GM21825 (cell line): ENCODE measurements at regions not wholly inside any gene's neighbourhood (a gene's known extent, or its start where the extent isn't known, plus 50 kb on each side); places are given as distances from the start of the nearest gene placed in this dataset.
A peak's percentile ranks its signal among the peaks of the same experiment; 100 is the strongest.
"Not testable (repeated sequence)": the region's sequence is repeated elsewhere in the genome, so short reads cannot be mapped to it uniquely, and the experiment has no call there.

ENCODE experiments used
- ATAC-seq: cut with Tn5 transposase; IDR thresholded peaks from one replicate; pipeline ENCODE4 v1.9.1; 2021; ENCODE audit warnings: mild to moderate bottlenecking, moderate library complexity; ENCODE audit not compliant: unreplicated experiment

DNA sequence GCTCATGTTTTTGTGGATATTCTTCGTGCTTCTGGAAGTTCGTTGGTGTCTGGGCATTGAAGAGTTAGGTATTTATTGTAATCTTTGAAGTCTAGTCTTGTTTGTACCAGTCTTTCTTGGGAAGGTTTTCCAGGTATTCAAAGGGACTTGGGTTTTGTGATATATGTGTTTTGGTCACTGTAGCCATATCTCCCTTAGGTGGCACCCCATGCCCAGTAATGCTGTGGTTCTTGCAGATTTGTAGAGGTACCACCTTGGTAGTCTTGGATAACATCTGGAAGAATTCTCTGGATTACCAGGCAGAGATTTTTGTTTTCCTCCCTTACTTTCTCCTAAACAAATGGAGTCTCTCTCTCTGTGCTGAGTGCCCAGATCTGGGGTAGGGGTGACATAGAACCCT, 184.1 kb downstream of the TEX13C start:
- ATAC-seq: no peak

DNA sequence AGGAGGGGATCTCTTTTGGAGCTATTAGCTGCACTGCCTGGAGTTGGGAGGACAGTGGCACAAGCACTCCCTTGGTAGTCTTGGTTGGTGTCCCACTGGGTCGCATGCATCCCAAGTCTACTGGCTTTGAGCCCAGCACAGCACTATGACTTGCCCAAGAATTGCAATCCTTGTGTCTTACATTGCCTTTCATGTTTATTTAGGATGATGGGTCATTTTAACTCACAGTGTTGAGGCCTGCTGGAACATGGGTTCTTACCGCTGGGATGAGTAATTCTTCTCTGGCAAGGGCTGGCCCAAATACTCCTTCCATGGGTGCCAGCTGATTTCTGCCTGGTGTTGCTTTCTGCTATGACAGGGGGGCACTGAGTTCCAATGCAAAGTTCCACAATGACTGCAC, 185.5 kb downstream of the TEX13C start:
- no peak for ATAC-seq

DNA sequence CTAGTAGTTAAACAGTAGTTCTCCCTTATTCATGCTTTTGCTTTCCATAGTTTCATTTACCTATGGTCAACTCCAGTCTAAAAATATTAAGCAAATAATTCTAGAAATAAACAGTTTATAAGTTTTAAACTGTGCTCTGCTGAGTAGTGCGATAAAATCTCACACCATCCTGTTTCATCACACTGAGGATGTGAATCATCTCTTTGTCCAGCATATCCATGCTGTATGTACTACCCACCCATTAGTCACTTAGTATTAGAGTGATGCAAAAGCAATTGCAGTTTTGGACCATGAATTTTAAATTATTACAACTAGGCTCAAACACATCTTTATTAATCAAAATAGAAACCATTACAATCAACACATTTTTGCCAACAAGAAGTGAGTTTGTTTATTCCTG, 187.4 kb downstream of the TEX13C start:
- ATAC-seq: no peak

DNA sequence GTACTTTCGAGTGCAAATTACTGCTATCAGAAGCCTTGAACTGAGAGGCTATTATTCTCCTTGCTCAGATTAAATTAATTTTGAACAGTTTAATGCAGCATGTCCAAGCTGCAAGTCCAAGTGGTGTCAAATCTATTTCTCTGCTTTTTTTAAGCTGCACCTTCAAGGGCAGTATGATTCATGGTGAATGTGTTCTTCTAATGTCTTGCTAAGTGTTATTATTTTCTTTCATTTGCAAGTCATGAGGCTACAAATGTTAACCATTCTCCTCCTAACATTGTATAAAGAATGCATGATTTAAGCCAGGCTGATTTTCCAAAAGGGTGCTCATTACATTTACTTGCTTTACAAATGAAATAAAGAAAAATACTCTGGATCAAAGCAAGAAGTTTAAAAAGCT, 200.4 kb downstream of the TEX13C start:
- ATAC-seq: no peak

DNA sequence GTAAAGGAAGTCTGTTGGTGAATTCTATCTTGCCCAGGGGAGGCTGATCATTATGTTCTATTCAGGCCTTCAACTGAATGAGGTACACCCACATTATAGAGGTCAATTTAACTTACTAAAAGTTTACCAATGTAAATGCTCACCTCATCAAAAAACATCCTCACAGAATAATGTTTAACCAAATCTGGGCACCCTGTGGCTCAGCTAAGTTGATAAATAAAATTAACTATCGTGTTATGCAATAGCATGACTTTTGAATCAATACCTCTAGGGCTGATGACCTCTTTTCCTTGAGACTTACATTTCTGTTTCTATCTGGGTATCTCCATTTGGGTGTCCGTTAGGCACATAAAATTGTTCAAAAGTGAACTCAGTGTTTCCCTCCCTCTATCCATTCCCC, 203.1 kb downstream of the TEX13C start:
- no peak for ATAC-seq

DNA sequence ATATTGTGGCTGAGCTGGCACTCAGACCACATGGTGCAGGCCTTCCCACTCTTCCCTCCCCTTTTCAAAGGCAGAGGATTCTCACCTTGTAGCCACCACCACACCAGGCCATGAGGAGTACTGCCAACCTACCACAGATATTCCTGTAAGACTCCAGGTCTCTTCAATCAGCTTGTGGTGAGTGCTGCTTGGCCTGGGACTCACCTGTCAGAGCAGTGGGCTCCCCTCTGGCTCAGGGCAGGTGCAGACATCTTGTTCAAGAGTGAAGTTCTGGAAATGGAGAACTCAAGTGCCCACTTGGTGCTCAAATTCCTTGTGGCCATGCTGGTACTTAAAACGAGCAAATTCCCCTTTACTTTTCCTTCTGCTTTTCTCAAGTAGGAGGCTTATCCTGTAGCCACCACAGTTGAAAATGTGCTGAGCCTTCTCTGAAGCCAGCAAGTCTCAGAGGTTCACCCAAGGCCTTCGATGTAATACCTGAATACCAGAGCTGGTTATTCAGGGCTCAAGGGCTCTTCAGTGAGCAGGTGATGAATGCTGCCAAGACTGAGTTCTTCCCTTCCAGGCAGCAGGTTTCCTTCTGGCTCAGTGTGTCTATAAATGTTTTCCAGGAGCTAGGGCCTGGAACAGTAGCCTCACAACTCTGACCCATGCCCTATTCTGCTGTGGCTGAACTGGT, 212.9 kb downstream of the TEX13C start:
- ATAC-seq: no peak

DNA sequence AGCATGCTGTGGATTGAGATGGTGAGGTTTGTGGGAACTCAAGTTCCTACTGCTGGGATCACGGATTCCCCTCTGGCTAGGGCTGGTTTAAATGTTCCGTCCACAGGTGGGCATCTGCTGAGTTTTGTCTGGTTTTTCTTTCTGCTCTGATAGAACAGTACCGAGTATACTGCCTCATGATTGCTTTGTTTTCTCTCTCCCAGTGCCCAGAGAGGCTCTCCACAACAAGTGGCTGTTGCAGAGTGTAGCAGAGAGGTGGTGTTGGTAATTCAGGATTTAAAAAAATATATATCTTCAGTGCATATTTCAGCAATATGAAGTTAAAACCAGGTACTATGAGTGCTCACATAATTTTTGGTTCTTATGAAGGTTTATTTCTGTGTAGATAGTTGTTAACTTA, 213.7 kb downstream of the TEX13C start:
- no peak for ATAC-seq

DNA sequence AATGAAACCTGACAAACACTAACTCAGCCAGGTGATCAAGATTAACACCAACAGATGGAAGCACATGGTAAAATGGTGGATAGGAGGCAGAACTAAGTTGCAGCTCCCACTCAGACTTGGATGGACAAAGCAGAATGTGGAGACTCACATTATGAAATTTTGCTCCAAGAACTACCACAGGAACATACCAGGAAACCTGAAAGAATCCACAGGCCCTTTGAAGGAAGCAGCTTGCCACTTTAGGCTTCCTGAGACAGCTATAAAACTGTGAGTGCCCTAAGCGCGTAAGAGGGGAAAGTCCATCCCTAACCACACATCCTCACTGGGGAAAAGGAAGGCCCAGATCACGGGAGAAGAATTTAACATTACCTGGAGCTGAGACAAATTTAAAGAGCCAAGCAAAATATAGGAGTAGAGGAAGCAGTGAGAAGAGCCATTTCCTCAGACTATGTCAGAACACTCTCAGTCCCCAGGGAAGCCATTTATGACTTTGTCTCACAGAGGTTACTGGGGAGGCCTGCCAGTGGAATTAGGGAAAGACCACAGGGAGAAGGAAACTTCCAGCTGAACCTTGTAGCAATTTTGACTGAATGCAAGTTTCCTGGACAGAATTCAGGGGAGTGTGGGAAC, 224.5 kb downstream of the TEX13C start:
- no peak for ATAC-seq

DNA sequence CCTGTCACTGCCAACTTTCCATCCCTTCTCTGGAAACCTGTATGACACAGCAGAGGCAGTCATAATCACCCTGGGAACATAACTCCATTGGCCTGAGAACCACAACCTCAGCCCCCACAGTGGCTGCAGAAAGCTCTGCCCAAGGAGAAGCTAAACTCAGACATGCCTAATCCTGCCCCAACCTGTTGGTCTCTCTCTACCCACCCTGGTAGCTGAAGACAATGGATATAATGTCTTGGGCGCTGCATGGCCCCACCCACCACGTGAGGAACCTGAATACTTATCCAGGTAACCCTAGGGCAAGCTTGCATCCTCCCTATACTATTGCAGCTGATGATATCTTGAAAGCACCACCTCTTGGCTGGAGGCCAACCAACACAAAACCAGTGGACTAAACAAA, 225.2 kb downstream of the TEX13C start:
- ATAC-seq: no peak

DNA sequence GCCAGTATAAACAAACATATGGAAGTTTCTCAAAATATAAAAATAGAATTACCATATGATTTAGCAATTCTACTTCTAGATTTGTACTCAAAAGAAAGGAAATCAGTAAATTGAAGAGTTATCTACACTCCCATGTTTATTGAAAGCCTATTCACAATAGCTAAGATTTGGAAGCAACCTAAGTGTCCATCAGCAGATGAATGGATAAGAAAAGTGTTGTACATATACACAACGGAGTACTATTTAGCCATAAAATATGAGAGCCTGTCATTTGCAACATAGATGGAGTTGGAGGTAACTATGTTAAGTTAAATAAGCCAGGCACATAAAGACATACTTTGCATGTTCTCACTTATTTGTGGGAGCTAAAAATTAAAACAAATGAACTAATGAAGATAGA, 257.8 kb downstream of the TEX13C start:
- ATAC-seq: no peak

DNA sequence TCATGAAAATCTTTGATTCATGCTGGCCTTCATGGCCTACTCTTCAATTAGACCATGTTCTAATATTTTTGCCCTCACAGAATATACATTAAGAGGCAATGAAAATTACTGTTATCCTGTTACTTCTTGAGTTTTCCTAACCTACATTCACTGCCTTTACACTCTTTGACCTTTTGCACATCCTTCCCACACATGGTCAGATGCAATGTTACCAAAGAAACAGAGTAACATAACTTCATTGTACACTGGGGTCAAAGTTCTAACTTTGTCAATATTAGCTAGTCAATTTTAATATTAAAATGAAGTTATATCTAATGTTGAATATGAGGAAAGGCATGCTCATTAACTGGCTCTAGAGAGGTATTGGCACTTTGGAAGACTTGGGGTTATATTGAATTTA, 284.8 kb downstream of the TEX13C start:
- ATAC-seq: no peak

DNA sequence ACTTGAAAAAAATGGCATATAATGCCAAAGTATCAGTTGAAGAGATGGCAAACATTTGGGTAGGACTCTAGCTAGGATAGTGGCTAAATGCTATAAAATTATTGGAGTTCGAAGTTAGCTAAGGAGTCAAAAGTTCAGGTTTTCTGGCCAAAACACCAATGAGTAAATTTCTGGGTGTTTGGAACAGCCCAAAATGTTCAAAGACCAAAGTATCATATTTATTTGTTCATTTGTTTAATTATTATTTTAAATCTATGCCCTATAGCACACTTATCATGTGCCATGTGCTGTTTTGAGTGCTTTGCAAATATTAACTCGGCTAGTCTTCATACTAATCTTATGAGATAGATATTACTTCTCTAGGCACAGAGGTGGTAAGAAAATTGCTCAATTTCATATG, 285.5 kb downstream of the TEX13C start:
- no peak for ATAC-seq

DNA sequence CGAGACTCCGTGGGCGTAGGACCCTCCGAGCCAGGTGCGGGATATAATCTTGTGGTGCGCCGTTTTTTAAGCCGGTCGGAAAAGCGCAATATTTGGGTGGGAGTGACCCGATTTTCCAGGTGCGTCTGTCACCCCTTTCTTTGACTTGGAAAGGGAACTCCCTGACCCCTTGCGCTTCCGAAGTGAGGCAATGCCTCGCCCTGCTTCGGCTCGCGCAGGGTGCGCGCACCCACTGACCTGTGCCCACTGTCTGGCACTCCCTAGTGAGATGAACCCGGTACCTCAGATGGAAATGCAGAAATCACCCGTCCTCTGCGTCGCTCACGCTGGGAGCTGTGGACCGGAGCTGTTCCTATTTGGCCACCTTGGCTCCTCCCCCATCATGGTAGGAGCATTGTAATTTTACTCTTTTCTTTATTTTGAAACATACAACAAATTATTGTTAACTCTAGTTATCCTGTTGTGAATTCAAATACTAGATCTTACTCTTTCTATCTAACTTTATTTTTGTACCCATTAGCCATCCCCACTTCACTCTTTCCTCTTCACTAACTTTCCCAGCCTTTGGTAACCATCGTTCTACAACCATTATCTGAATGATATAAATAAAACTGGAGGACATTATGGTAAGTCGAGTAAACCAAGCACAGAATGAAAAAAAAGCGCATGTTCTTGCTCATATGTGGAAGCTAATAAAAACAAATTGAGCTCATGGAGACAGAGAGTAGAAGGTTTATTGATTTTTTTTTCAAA, 295.1 kb downstream of the TEX13C start:
- ATAC-seq: not testable (repeated sequence)

DNA sequence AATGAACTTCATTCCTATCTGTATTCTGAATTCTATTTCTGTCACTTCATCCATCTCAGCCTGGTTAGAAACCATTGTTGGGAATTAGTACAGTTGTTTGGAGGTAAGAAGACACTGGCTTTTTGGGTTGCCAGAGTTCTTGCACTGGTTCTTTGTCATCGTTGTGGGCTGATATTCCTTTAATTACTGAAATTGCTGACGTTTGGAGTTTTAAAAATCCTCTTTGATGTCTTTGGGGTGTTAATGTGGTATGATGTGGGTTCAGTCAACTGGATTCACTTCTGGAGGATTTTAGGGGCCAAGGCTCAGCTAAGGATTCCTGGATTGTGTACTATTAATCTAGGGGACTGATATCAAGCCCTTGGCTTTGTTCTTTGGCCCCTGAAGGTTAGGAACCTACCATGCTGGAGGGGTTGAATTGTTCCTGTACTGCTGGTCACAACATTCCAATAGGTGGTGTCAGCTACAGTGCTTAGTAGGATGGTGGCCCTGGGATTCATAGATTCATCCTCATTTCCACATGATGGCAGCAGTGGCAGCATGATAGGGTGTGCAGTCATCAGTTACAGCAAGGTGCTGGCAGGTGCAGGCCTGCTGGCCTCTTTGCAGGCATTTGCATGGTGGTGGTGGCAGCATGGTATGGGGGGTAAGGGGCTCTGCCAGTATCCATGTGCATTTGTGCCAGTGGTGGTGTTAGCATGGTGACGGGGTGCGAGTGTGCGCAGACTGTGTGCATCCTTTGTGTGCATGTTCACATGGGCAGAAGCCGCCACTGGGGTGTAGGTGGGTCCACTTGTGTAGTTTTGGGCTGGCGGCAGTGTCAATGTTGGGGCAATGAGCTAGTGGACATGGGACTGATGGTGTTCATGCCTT, 301.3 kb downstream of the TEX13C start:
- no peak for ATAC-seq

DNA sequence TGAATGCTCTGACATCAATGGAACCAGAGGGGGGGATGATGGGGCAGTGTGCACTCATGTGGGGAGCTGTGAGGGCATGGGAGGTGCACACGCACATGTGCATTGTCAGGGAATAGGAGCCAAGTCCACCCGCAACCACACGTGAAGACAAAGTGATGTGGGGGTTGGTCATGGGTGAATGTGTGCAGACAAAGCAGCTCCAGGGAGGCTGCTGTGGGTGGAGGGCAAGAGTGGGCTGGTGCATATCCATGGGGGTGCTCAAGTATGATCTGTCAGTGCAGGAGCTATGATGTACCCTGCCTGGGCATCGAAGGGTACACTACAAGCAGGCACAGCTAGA, 301.9 kb downstream of the TEX13C start:
- ATAC-seq: no peak

DNA sequence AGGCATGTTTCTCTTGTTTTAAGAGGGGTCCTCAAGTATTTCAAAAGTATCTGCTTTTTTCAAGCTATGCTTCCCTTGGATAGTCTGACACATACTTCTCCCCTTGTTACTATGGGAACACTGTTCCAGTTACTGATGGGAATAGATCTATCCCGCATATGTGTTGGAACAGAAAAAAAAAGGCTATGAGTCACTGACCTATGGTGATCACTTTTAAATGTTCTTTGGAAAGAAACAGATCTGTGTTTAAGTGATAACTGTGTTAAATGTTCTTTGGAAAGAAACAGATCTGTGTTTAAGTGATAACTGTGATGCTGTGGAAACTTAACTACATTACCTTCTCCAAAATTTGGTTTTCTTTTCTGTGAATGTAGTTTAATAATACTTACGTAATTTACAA, 303.2 kb downstream of the TEX13C start:
- no peak for ATAC-seq

DNA sequence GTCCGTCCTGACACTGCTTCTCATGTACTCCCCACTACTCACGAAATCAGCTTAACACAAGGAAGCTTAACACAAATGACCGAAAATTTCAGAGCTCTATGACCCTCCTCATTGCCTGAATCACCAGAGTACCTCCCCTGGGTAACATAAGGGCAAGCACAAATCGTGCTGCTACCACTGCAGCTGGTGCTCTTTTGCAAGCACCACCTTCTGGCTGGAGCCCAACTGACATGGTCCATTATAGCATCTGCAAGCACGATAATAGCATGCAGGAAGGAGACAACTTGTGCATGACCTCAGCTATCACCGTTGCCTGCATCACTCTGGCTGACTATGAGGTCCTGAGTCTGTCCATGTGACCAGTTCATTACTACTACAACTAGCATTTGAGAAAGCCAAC, 308.0 kb downstream of the TEX13C start:
- no peak for ATAC-seq

DNA sequence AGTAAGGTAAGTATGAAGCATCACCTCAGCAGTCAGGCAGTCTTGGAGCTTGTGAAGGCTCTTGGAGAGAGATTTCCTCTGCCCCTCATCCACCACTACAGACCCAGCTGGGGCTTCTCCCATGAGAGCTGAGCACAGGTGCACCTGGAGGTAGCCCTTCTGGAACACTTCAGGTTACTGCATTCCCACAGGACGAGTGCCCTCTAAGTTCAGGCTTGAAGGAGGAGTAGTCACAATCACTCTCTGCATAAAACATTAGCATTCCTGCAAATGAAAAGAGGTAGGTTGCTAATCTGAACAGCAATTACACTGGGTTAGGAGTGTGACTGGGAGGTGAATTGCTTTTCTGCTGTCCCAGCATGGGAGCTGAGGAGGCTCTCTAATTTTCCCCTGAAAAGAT, 308.8 kb downstream of the TEX13C start:
- no peak for ATAC-seq

DNA sequence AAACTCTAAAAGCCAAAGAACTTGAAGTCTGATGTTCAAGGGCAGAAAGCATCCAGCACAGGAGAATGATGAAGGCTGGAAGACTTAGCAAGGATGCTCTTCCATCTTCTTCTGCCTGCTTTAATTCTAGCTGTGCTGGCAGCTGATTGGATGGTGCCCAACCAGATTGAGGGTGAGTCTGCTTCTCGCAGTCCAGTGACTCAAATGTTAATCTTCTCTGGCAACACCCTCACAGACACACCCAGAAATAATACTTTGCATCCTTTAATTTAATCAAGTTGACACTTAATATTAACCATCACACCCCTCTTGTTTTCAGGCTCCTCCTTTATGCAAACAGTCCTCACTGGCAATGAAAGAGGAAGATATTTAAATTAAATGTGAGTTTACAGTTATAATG, 321.7 kb downstream of the TEX13C start:
- ATAC-seq: no peak

DNA sequence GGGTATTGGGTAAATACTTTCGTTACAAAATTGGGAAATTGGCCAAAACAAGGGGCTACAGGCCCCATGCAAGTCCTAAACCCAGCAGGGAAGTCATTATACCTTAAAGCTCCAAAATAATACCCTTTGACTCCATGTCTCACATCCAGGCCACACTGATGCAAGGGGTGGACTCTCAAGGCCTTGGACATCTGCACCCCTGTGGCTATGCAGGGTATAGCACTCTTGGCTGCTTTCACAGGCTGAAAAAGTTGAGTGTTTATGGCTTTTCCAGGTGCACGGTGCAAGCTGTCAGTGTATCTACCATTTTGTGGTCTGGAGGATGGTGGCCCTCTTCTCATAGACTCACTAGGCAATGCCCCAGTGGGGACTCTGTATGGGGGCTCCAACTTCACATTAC, 326.5 kb downstream of the TEX13C start:
- ATAC-seq: peak; percentile 60

DNA sequence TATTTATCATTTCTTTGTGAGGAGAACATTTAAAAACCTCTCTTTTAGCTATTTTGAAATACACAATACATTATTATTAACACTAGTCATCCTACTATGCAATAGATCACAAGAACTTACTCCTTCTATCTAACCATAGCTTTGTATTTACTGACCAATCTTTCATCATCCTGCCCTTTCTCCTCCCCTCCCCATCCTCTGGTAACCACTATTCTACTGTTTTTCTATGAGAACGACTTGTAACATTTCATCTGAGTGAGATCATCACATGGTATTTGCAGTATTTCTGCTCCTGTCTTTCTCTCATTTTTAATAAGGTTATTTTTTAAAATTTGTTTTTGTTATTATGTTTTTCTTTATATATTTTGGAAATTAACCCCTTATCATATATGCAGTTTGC, 331.8 kb downstream of the TEX13C start:
- no peak for ATAC-seq
